Activated naive CD8-positive, alpha-beta T cell treated with anti-CD3 and anti-CD28 coated beads for 36 hours (primary cell): ENCODE measurements at regions not wholly inside any gene's neighbourhood (a gene's known extent, or its start where the extent isn't known, plus 50 kb on each side); places are given as distances from the start of the nearest gene placed in this dataset.

Source experiments
- DNase-seq: peaks from one replicate; pipeline ENCODE4 v3.0.0; 2021
- H3K27ac Mint-ChIP-seq: one replicate; pipeline ENCODE4 v1.8.0; 2022; ENCODE audit warnings: mild to moderate bottlenecking, moderate library complexity, mixed read lengths
- H3K27me3 Mint-ChIP-seq: one replicate; pipeline ENCODE4 v1.8.0; 2022; ENCODE audit warnings: mild to moderate bottlenecking, mixed read lengths
- H3K36me3 Mint-ChIP-seq: one replicate; pipeline ENCODE4 v1.8.0; 2021; ENCODE audit warnings: mild to moderate bottlenecking, mixed read lengths
- H3K4me1 Mint-ChIP-seq: one replicate; pipeline ENCODE4 v1.8.0; 2021; ENCODE audit warnings: mixed read lengths
- H3K4me3 Mint-ChIP-seq: one replicate; pipeline ENCODE4 v1.8.0; 2022; ENCODE audit warnings: mild to moderate bottlenecking, moderate library complexity, mixed read lengths
- H3K9me3 Mint-ChIP-seq: one replicate; pipeline ENCODE4 v1.8.0; 2022; ENCODE audit warnings: mixed read lengths

DNA sequence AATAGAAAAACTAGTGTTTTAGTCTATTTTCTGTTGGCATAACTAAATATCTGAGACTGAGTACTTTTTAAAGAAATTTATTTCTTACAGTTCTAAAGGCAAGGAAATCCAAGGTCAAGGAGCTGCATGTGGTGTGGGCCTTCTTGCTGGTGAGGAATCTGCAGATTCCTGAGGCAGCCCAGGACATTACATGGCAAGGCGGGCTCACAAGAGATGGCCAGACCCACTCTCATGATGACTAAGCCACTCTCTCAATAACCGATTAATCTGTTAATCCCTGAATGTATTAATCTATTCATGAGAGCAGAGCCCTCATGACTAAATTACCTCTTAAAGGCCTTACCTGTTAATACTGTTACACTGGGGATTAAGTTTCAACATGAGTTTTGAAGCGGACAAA, 340.8 kb downstream of the GRXCR1 start:
- Mint-ChIP-seq H3K4me1 (no peaks in the 10 kb centered on the region), H3K27ac (no peak overlapping the region), H3K27me3 (no peaks in the 10 kb centered on the region), H3K36me3 (no peaks in the 10 kb centered on the region), H3K9me3 (no peaks in the 10 kb centered on the region), H3K4me3 (no peak overlapping the region)
- no peak for DNase-seq

DNA sequence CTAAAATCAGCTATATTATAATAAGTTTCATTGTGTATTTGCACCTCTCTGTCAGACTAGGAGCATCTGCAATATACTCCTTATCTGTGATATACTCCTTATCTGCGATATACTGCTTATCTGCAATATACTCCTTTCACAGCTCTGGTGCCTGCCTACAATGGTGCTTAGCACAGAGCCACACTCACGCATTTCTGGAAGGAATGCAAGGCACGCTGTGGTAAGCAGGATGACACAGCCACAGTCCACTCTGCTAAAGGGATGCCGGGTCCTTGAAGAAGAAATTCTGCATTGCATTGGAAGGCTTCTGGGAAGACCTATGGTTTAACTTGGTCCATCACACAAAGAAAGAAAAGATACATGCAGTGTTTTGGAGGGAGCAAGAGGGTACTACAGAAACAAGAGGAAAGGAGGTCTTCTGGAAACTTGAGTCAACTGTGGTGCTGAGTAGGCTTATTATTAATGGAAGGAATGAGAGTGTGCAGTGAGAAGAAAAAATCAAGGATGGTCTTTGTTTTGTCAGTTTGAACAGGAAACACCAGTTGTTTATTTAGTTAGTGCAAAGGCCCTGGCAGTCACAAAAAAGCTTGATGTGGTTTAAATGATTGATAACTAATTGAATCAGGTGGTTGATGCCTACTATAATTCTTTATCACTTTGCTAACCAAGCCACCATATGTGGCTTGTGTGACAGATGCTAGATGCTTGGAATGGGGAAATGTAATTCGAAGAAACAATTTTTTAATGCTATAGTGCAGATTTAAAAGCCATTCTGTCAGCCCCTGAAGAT, 342.3 kb downstream of the GRXCR1 start:
- no peaks in the 10 kb centered on the region for H3K27me3 Mint-ChIP-seq
- no peaks in the 10 kb centered on the region for H3K9me3 Mint-ChIP-seq
- no peak overlapping the region for H3K4me3 Mint-ChIP-seq
- H3K36me3 Mint-ChIP-seq, result no peaks in the 10 kb centered on the region
- no peak overlapping the region for H3K27ac Mint-ChIP-seq
- no peak for DNase-seq
- H3K4me1 Mint-ChIP-seq, result no peaks in the 10 kb centered on the region

DNA sequence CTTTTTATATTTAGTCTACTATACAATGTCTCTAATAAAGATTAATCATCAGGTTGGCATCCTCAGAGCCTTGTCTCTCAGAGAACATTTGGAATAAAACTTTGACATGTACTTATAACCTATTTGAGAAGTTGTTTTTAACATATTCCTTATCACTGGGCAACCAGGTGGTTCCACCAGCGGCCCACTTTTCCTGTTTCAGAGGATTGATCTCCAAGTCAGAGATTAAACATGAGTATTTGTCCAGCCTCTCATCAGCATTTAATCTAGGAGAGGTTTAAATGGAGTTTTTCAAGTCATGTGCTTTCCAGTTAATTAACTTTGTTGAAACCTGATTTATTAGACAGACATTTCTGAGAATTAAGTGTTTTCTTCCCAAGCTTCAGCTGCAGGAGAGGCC, 345.5 kb downstream of the GRXCR1 start:
- Mint-ChIP-seq H3K4me3 (no peak overlapping the region), H3K36me3 (no peaks in the 10 kb centered on the region), H3K4me1 (no peaks in the 10 kb centered on the region), H3K27me3 (no peaks in the 10 kb centered on the region), H3K27ac (no peak overlapping the region), H3K9me3 (peaks cover 3% of the 10 kb centered on the region)
- DNase-seq, result no peak

DNA sequence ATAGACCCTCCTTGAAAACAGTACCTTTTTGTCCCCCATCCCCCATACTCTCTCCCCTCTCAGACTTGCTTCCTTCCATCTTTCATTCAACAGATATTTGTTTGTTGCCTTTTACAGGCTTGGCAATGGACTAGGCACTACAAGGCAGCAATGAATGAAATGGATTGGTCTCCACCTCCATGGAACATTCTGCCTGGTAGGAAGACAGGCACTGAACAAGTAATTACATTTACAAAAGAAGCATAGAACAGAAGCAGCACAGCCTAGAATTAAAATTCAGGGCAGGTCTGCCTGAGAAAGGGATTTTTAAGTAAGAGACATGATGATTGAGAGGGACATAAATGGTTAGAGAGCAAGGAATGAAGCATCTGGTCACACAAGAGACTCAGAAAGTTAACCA, 346.1 kb downstream of the GRXCR1 start:
- Mint-ChIP-seq H3K4me1 (no peaks in the 10 kb centered on the region), H3K27me3 (no peaks in the 10 kb centered on the region), H3K4me3 (no peak overlapping the region), H3K36me3 (no peaks in the 10 kb centered on the region), H3K9me3 (peaks cover 3% of the 10 kb centered on the region), H3K27ac (no peak overlapping the region)
- DNase-seq, result no peak

DNA sequence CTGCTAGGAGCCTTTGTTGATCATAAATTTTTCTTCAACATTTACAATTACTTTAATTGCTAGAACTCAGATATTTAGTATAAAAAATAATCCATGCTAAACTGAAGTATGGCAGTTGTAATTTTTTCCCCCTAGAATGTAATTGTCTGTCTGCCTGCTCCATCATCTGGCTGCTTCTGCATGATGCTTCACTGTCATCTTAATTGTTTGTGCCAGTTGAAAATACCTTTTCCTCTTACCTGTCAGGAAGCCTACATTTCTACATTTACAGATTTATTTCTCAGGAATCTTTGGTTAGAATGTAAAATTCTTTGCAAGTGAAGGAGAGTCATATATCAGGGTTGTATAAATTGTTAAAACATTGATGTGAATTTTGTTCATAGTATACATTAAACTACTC, 348.6 kb downstream of the GRXCR1 start:
- H3K4me3 Mint-ChIP-seq, result no peak overlapping the region
- no peaks in the 10 kb centered on the region for H3K36me3 Mint-ChIP-seq
- H3K27ac Mint-ChIP-seq, result no peak overlapping the region
- no peaks in the 10 kb centered on the region for H3K4me1 Mint-ChIP-seq
- peaks cover 3% of the 10 kb centered on the region for H3K9me3 Mint-ChIP-seq
- H3K27me3 Mint-ChIP-seq, result no peaks in the 10 kb centered on the region
- no peak for DNase-seq

DNA sequence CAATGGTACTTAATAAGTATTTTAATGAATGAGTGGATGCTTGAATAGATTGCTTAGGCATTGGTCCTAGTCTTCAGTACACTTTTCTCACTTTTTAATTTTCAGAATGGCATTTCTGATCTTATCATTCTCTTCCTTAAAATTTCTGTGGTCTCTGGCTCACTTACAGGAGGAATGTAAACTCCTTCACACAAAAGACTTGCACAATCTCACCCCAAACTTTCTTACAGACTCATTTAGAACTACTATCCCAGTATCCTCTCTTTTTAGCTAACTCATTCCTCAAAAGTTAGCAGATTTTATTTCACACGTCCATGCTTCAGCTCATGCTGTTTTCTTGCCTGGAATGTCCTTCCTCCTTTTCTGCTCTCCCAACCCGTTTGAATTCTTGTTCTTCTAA, 350.1 kb downstream of the GRXCR1 start:
- no peak for DNase-seq
- H3K4me1 Mint-ChIP-seq, result no peaks in the 10 kb centered on the region
- no peak overlapping the region for H3K4me3 Mint-ChIP-seq
- no peaks in the 10 kb centered on the region for H3K36me3 Mint-ChIP-seq
- no peak overlapping the region for H3K27ac Mint-ChIP-seq
- H3K27me3 Mint-ChIP-seq, result no peaks in the 10 kb centered on the region
- H3K9me3 Mint-ChIP-seq, result peaks cover 10% of the 10 kb centered on the region

DNA sequence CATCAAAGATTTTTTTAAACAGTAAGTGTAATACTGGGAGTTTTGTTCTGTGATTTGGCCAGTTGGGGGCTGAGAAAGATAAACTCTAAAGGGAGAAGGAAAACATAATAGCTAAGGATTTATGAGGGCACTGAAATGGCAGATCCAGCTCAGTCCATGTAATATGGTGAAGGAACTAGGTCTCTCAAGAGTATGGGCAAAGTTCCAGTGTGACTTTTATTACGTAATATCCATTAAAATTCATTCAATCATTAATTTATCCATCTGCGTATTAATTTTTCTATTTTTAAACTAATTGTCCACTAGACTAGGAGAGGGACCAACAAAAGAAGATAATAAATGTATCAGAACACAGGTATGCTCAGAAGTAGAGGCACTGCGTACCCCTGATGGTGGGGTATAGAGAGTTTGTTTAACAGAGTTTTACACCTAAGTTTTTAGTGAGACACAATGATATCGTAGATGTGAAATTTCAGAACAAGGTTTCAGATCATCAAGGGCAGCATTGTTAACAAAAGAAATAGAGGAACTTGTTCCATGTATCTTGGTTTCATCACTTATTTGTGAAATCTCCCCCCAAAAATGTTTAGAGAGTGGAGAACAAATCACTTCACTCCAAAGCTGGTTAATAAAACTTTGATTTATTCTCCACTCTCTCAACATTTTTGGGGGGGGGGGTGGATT, 351.1 kb downstream of the GRXCR1 start:
- no peak overlapping the region for H3K27ac Mint-ChIP-seq
- DNase-seq, result no peak
- no peak overlapping the region for H3K4me3 Mint-ChIP-seq
- no peaks in the 10 kb centered on the region for H3K27me3 Mint-ChIP-seq
- peaks cover 10% of the 10 kb centered on the region for H3K9me3 Mint-ChIP-seq
- no peaks in the 10 kb centered on the region for H3K4me1 Mint-ChIP-seq
- H3K36me3 Mint-ChIP-seq, result no peaks in the 10 kb centered on the region

DNA sequence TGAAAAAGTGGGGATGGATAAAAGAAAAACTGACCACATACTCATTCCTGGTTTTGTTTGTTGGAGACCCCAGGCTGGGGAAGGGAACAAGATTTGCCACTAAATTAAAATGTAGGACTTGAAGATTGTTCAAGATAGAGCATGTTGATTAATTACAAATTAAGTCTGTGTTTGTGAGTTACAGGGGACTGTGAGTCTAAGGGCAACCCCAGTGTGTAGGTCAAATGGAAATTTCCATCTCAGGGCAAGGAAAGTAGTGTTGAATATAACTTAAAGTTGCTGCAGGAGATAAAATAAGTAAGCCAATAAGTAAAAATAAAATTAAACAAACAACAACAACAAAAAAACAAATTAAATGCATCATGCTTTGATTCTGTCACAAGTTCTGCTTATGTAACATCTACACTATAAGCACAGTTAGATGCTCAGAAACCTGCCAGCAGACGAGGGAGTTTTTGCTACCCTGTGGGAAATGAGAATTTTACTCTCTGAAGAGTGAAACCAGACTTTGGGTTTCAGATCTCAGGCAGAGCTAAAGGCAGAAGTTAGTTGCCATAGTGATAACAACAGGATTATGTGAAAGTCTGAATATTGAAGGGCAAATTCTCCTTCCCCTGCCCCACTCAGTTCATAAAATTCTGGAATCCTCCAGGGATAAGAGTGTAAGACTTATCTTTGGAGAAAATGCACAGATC, 352.3 kb downstream of the GRXCR1 start:
- peaks cover 10% of the 10 kb centered on the region for H3K9me3 Mint-ChIP-seq
- H3K4me3 Mint-ChIP-seq, result no peak overlapping the region
- no peaks in the 10 kb centered on the region for H3K27me3 Mint-ChIP-seq

DNA sequence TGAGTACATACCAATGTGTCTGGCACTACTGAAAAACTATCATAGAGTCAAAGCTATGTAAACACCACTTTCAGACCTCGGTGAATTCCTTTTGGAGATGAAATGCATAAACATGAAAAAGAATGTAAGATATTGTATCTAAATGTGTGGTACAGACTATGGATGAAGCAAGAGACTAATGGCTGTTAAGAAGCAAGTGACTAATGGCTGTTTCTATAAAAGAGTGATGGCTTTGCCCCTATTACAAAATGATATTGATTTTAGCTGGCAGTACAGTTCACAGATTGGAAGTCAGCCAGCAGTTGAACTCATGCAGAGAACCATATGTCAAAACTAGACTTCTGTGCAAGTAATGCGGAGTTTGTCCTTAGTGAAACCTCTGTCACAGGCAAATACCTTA, 359.3 kb downstream of the GRXCR1 start:
- Mint-ChIP-seq H3K4me3 (no peak overlapping the region), H3K9me3 (peaks cover 8% of the 10 kb centered on the region), H3K27ac (no peak overlapping the region), H3K27me3 (no peaks in the 10 kb centered on the region), H3K36me3 (no peaks in the 10 kb centered on the region), H3K4me1 (no peaks in the 10 kb centered on the region)
- DNase-seq, result no peak

More for the DNA sequence above, 352.3 kb downstream of the GRXCR1 start:
- no peak for DNase-seq
- Mint-ChIP-seq H3K36me3 (no peaks in the 10 kb centered on the region), H3K27ac (no peak overlapping the region), H3K4me1 (no peaks in the 10 kb centered on the region)

DNA sequence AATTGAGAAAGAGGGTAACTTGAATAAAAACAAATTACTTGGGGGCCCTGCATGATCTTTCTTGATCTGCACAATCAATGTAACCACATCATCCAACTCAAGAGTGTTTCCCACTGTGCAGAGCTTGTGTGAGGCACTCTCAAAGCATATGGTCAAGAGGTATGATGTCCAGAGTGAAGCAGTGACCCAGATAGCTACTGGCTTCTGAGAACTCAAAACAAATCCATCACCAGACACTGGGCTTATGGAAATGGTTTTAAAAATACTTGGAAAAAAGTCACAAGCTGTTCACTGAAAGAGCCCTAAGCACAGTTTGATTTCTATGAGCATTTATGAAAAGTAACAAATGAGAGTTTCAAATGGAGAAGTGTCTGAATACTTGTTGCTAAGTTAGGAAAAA, 361.0 kb downstream of the GRXCR1 start:
- Mint-ChIP-seq H3K9me3 (peaks cover 5% of the 10 kb centered on the region), H3K27me3 (no peaks in the 10 kb centered on the region), H3K36me3 (no peaks in the 10 kb centered on the region), H3K4me1 (no peaks in the 10 kb centered on the region), H3K4me3 (no peak overlapping the region), H3K27ac (no peak overlapping the region)
- no peak for DNase-seq

DNA sequence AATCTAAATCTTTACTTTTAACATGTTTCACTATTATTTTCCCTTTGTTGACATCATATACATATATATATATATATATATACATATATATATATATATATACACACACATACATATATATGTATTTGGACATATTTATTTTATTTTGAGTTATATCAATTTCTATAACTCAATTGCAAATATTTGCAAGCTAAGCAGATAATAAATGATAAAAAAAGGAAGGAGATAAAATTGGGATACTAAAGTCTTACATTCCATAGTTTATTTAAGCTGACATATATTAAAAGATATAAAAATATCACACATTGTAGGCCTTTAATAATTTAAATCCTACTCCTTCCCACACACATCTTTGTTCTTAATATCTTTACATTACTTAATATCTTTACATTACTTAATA, 372.2 kb downstream of the GRXCR1 start:
- Mint-ChIP-seq H3K4me3 (no peak overlapping the region), H3K36me3 (no peaks in the 10 kb centered on the region), H3K27ac (no peak overlapping the region), H3K4me1 (no peaks in the 10 kb centered on the region), H3K27me3 (no peaks in the 10 kb centered on the region), H3K9me3 (peaks cover 15% of the 10 kb centered on the region)
- no peak for DNase-seq

DNA sequence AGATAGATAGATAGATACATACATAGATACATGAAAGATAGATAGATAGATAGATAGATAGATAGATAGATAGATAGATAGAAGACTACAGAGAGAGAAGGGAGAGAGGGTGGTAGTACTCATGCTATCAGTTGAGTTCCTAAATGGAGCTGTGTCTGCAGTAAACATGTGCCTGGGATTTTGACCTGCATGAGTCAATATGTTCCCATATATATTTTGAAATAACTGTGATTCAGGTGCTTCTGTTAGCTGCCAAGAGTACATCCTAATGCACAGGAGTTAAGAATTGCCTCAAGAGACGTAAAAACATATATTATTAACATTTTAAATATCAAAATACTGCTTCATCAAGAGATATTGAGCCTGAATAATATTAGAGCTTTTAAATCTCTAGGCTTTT, 379.4 kb downstream of the GRXCR1 start:
- no peaks in the 10 kb centered on the region for H3K27me3 Mint-ChIP-seq
- no peaks in the 10 kb centered on the region for H3K36me3 Mint-ChIP-seq
- no peak for DNase-seq
- H3K27ac Mint-ChIP-seq, result no peak overlapping the region
- peaks cover 3% of the 10 kb centered on the region for H3K9me3 Mint-ChIP-seq
- no peak overlapping the region for H3K4me3 Mint-ChIP-seq
- no peaks in the 10 kb centered on the region for H3K4me1 Mint-ChIP-seq

DNA sequence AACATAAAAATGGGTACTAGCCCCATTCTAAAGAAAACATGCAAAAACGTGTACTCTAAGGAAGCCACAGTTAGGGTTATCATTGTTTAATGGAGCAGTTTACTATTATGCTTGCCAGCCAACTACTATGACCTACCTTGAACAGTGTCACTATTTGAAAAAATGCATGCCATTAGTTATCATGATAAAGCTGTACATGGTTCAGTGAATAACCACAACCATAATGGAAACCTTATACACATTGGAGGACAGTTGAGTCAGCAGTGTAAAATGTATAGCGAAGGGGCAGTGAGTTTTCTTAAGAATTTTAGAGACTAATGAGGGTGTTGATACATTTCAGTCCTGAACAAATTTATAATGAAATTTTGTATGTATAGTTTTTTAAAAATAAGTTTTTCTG, 381.9 kb downstream of the GRXCR1 start:
- no peak for DNase-seq
- Mint-ChIP-seq H3K36me3 (no peaks in the 10 kb centered on the region), H3K27ac (no peak overlapping the region), H3K27me3 (no peaks in the 10 kb centered on the region), H3K4me3 (no peak overlapping the region), H3K9me3 (peaks cover 3% of the 10 kb centered on the region), H3K4me1 (no peaks in the 10 kb centered on the region)

DNA sequence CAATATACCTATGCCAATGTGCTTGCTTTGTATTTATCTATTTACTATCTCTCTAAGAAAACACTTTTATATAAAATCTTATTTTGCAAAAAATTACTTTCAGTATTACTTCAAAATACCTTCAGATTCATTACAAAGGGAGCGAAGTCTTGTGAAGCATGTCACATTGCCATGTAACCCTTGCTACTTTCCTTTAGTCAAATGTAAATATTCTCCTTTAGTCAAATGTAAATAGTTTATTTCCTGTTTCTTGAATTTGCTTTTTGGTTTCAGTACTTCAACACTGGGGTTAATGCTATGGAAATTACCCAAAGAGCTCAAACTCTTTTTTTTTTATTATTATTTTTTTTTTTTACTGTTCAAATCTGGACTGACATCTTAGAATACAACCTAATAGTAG, 383.3 kb downstream of the GRXCR1 start:
- DNase-seq, result no peak
- no peak overlapping the region for H3K4me3 Mint-ChIP-seq
- no peaks in the 10 kb centered on the region for H3K36me3 Mint-ChIP-seq
- no peaks in the 10 kb centered on the region for H3K4me1 Mint-ChIP-seq
- H3K27ac Mint-ChIP-seq, result no peak overlapping the region
- H3K27me3 Mint-ChIP-seq, result no peaks in the 10 kb centered on the region
- H3K9me3 Mint-ChIP-seq, result peaks cover 3% of the 10 kb centered on the region

DNA sequence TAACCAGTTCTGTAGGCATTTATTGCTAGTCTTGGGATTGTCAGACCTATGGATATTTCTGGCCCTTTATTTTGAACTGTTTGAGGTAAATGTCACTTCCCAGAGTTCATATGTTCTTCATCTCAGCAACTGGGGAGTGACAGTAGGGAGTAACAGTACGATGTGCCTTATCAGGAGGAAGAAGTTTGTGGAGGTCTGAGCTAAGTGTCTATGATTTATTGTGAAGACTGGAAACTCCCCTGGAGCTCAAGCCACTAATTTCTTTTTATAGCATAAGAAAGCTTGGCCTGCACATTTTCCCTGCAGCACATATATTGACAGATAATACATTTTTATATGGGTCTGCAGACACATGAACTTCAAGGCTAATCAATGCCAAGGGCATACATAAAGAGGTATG, 383.8 kb downstream of the GRXCR1 start:
- Mint-ChIP-seq H3K27ac (no peak overlapping the region), H3K4me1 (no peaks in the 10 kb centered on the region), H3K36me3 (no peaks in the 10 kb centered on the region), H3K4me3 (no peak overlapping the region), H3K27me3 (no peaks in the 10 kb centered on the region), H3K9me3 (peaks cover 3% of the 10 kb centered on the region)
- DNase-seq, result no peak
